Suppressor macrophage treated with lipopolysaccharide for 1 hour (primary cell): ENCODE measurements at regions not wholly inside any gene's neighbourhood (a gene's known extent, or its start where the extent isn't known, plus 50 kb on each side); places are given as distances from the start of the nearest gene placed in this dataset.

Experiments used
- DNase-seq, 3 donors: peaks; one replicate each; pipeline ENCODE4 v3.0.0-alpha.2; 2020 to 2022

DNA sequence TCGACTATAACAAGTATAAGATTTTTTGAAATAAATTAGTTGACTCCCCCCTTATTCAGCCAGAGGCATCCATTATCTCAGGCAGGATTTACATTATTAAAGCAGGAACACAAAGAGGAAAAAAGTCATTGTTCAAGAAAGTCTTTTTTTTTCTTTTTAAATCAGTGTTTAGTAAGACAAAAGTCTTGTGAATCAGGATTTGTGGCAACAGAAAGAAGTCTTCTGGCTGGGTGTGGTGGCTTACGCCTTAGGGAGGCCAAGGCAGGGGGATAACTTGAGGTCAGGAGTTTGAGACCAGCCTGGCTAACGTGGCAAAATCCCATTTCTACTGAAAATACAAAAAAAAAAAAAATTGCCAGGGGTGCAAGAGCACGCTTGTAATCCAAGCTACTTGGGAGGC is 505.5 kb downstream of the LMO4 start:
- no peak for DNase-seq

DNA sequence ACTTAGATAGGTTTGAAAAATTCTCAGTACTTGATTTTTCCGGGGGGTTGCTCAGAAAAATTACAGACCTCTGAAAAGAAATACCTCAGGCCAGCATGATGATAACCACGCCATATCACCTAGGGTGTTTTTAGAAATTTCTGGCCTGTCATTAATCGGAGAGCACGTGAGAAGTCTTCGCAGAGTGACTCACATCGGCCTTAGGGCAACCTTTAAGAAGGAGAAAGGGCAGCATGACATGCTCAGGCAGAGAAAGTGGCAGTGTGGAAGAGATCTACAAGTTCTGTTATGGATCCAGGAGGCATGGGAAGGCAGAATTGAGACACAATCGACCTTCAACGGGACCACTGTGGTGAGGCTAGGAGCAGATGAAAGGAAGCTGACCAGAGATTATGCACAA is 506.3 kb downstream of the LMO4 start:
- DNase-seq, result no peak

DNA sequence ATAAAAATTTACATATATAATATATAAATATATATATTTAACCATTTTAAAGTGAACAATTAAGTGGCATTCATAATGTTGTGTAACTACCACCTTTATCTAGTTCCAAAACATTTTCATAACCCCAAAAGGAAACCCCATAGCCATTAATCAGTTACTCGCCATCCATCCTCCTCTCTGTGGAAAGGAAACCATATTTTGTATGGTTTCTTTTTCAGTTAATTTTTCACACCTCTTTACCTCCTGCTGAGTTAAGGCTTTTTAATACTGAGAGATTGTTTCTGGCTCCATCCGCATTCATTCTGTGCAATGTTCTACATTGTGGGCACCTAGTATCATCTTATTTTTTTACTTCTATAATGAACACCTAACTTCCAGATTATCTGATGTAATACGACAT is 512.1 kb downstream of the LMO4 start:
- no peak for DNase-seq

DNA sequence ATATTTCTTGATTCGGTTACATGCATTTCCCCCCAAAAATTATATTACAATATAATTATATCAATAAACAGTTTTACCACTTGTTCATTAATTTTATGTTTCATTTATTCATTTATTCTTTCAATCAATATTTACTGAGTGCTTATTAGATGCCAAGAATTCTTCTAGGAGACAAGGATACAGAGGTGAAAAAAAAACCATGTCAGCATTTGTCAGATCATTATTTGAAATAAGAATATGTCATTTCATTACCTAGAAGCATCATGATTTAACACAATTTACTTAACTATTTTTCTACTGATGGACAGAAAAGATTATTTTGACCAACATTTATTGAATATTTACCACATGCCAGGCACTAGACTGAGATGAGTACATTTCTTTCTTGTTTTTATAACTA is 512.7 kb downstream of the LMO4 start:
- DNase-seq, result no peak

DNA sequence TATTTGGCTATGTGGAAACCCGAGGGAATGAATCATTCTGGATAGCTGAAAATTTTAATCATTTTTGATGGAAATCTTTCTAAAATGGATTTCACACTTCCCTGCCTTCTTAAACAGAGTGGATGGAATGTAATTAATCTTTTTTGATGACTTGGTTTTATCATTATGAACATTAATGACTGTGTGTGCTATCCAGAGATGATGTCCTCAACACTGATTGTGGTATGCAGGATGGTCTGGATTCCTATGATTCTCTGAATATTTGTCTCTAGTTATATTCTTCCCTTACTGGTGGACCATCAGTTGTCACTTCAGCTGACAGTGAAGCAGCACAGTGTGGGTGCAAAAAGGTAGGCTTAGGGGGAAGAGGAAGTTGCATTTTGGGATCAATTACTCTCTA is 513.5 kb downstream of the LMO4 start:
- no peak for DNase-seq

DNA sequence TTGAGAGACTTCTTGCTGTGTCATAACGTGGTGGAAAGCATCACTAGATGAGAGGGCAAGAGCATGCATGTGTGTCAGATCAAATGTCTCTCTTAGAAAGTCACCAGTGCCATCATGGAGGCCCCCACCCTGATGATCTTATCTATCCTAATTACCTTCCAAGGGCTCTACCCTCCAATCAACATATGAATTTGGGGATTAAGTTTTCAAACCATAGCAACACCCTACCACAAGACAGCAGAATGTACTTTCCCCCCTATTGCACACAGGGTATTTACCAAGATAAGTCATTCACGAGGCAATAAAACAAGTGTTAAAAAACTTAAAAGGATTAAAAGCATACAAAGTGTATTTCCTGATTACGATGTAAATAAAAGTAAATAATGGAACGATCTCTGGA is 515.6 kb downstream of the LMO4 start:
- no peak for DNase-seq

DNA sequence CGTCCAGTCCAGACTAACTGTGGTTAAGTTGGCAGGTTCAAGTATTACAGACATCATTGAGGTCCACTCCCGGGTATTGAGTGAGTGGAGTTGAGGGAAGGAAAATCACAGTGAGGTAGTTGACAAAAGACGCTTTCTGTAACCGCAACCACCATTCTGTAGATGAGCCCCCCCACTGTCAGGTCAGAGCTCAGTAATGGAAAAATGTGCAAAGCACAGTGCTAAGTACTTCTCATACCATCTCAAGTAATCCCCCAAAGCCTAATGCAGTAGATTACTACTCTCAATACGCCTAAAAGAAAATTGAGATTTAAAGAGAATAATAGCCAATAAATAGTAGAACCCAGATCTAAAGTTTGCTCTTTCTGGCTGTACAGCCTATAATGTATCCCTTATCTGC is 522.8 kb downstream of the LMO4 start:
- DNase-seq, result no peak

DNA sequence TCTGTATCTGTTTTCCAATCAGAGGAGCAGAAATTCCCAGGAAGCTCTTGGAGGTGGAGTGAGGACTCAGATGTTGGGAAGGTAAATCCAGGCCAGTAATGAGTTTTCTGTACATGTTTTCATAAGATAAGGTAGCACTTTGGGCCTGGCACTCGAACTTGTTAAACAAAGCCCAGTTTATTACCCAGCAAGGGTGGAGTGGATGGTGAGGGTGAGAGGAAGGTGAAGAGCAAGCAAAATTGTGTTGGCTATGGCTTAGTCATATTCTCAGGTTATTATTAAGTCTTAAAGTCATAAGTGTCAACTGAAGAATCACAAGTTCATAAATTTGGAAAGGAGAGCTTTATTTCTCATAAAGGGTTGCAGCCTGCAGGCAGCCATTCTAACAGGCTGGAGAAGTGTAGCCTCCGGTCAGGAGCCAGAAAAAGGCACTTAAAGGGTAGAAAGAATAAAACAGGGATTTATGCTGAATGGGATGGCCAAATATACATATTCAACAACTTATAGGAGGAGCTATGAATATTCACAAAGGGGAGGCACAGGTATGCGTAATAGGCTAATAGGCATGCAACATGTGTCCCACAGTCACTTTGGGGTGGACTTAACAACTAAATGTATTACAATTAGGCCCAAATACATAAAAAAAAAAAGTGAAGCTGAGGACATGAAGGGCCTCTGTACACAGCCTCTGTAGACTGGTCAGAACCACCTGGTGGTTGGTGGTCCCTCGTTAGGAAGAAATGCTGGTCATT is 523.9 kb downstream of the LMO4 start:
- no peak for DNase-seq

DNA sequence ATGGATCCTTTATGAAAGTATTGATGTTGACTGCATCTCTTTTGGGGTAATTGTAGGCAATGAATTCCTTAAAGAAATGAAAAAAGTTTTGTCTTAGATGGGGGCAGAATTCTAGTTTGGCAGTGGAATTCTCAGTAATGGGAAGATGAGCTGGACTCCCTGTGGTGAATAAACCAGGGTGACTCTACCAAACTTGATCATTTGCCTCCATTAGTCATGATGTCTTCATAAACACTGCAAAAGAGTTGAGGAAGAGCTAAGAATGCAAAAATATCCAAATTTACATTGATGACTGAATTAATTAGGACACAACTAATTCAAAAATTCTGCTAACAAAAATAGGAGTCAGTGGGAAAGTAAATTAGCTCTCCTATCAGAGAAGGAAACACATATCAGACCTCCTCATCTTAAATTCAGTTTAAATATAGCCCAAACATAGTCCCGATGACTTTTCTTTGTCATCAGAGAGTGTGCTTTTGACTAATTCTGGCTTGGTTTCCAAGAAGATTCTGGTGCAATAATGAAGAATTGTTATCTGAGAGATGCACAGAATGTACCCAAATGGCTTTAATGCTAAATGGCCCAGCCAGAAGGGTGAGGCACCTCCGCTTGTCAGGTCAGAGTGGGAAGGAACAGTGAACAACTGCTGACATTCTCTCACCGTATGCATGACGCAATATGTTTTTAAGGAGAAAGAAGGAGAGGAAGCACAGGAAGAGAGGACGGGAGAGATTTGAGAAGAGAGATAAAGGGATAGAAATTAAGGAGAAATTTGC is 525.1 kb downstream of the LMO4 start:
- DNase-seq, result peak in 2 of 3 donors; percentile 32 to 48

DNA sequence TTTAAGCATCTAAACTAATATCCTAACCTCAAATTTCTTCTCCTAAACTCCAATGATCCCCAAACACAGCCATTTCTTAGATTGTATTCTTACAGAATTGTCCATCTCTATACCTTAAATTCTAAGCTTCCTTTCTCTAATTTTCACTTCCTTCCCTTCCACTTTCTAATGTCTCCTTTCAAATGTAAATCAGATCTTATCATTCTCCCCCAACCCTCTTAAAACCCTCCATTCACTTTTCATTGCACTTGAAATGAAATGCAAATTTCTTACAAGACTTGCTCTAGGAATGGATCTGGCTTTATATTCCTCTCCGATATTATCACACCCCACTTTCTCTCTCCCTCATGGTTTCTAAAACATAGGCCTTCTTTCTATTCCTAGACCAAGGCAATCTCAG is 534.6 kb downstream of the LMO4 start:
- no peak for DNase-seq

DNA sequence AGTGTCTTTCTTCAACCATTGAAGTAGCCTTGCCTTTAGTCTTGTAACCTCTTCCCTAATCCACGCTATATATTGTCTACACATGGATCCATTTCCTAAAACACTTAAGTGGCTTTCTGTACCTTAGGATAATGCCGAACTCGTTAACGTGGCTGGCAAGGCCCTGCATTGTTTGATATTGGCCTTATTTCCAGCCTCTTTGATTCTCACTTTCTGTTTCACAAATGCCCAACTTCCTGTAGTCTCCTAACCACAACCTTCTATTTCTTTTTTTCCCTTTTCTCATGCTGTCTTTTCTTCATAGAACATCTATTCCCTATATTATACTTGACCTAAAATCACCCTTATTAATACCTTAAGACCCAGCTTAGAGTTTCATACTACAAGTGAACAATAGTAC is 536.0 kb downstream of the LMO4 start:
- DNase-seq, result peak; percentile 20 to 32 (median 30)

DNA sequence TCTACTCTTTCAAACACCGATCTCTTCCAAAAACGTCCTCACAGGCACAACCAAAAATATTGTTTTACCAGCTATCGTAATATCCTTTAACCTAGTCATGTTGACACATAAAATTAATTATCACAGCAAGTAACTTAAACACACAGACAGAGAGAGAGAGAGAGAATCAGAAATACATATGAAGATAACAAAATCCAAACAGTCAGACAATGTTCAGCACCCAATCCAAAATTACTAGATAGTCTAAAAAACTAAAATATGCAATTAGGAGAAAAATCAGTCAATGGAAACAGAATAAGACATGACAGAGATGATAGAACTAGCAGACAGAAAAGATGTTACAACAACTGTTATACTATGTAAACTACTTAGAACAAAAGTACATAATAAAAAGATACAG is 537.7 kb downstream of the LMO4 start:
- DNase-seq, result no peak

DNA sequence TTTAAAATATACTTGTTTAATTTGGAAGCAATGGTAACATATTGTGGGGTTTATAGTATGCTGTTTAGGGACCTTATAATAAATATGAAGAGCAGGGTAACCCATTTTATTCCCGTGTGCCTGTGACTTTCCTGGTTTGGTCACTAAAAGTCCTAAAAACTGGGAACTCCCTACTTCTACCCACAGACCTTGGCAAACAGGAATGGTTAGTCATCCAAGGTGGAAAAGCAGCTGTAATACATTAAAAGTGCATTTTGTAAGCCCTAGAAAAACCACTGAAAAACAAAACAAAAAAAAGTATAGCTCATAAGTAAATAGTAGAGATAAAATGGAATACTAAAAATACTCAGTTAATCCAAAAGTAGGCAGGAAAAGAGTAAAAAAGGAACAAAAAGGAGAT is 538.9 kb downstream of the LMO4 start:
- peak; percentile 54 to 67 (median 57) for DNase-seq

DNA sequence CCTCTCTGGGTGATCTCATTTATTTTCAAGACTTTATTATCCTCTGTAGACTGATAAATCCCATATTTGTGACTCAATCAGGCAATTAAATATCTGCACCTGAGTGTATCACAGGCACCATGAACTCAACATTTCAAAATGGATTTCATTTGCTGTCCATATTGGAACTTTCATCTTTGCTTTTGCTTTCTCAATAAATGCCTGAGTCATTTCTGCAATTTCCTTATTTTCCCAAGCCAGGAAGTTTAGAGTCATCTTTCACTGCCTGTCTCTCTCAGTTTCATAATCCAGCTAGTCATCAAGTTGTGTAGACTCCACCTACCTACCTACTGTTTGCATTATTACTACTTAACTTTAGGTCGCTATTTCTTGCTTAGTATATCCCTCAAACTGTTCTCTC is 540.9 kb downstream of the LMO4 start:
- DNase-seq, result peak; percentile 76 to 95 (median 95)

DNA sequence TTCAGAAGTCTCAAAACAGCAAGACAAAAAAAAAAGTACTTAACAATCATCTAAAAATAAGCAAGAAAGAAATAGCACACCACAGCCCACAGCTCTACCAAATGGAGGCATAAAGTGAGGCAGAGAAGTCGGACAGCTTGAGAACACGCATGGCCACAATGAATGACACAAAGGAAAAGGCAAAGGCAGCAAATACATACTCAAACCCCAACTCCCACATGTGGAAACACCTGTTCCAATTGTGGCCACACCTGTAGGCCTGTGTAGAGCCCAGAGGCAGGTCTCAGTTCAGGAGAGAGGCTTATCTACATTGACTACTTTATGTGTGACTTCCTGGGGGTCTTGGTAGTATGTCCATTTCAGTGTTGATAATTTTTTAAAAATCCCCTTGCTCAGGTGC is 543.5 kb downstream of the LMO4 start:
- no peak for DNase-seq

DNA sequence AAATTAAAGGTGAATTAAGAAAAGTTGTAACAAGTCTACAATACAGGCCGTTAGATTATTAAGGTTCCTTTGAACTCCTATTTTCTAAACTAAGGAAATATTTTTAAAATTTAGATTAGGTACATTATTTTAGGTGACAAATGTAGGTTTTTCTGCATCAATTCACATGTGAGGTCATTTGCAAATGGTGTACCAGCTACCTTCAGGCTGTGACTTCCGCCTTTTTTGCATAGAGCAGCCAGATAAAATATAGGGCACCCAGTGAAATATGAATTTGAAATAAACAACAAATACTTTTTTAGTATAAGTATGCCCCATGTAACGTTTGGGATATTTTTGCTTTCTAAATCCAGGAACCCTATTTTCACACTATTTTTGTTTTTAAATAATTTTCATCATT is 544.0 kb downstream of the LMO4 start:
- DNase-seq, result no peak

DNA sequence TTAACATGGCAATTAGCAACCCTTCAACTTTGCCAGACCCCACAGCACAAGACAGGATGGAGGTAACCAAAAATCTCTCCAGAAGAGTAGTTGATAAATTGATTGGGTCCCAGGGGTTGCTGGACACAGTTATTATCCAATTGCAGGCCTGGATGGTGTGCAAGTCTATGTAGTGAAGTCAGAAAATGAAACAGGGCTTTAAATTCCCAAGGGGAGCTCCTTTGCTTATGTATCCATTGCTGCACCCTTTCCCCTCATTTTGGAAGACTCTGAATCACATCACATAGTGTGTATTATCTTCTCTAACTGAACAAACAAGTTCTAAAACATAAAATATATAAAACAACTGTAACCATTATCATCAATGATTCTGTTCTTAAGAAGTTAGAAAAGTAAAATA is 550.2 kb downstream of the LMO4 start:
- DNase-seq, result no peak

DNA sequence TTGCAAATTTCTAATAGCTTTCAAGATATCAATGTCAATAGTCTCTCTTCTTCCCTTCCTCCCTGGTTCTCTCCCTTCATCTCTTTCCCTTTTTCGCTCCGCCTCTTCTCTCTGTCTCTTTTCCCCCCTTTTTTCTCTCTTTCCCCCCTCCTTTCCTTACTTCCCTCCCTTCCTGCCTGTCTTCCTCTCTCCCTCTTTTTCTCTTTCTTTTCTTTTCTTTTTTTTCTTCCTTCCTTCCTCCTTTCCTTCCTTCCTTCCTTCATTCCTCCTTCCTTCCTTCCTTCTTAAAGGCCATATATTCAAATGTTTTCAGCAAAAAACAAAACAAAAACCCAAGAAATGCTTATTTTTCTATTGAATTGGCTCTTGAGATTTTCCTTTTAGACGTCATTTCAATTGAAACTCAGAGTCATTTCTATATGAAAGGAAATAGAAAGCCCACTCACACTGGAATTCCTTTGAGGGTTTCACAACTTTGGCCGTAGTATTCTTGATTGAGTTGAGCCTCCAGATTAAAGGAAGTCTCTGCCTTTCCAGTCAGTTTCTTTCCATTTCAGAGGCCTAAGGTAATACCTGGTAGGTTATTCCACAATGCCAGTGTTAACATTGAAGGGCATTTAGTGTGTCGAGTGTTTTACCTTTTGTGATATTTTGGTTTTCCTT is 551.5 kb downstream of the LMO4 start:
- no peak for DNase-seq

DNA sequence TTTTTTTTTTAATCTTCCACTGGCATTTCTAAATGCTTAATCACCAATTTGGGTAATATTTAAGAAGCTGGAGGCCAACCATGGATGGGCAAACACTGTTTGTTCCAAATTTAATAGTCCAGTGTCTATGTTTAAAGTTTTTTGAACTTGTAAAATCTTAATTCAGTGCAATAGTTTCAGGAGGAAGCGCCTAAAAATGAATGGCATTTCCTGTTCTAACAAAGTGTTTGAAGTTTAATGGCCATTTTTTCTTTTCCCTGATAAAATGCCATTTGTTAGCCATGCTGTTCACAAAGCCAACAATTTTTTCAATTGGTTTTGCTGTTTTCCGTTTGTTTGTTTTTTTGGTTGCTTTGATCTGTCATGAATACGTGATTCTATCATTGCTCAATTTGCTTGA is 552.1 kb downstream of the LMO4 start:
- no peak for DNase-seq

DNA sequence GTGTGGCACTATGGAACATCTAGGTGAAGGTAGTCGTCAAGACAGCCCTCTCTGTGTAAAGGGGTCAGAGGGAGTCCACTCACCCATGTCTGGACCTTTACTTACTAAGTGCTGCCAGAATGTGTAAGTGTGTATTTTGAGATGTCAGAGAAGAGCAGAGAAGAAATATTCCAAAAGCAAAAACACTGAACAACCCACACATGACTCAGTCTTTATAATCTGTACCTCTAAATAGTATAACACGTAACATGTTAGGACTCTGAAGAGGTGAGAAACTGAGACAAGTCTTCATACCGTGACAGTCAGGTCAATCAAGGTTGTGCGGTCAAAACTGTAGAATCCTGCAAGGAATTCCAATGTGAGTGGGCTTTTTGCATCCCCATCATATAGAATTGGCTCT is 555.2 kb downstream of the LMO4 start:
- DNase-seq, result no peak

DNA sequence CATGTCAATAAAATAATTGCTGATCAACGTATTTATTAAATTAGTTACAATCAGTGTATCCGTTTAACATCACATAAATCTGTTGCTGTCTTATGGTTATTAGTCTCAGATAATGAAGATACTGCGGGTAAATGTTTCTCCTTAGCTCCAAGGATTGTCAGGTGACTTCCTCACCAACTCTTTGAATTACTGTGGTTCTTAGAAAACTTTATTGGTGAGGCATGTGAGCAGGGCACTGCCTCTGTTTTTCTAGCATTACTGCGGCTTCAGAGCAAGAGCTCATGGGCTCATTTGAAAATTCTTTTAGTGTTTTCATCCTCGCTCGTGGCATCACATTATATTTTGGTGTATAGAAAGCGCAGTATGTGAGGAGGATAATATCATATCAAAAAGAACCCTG is 555.9 kb downstream of the LMO4 start:
- DNase-seq, result no peak

DNA sequence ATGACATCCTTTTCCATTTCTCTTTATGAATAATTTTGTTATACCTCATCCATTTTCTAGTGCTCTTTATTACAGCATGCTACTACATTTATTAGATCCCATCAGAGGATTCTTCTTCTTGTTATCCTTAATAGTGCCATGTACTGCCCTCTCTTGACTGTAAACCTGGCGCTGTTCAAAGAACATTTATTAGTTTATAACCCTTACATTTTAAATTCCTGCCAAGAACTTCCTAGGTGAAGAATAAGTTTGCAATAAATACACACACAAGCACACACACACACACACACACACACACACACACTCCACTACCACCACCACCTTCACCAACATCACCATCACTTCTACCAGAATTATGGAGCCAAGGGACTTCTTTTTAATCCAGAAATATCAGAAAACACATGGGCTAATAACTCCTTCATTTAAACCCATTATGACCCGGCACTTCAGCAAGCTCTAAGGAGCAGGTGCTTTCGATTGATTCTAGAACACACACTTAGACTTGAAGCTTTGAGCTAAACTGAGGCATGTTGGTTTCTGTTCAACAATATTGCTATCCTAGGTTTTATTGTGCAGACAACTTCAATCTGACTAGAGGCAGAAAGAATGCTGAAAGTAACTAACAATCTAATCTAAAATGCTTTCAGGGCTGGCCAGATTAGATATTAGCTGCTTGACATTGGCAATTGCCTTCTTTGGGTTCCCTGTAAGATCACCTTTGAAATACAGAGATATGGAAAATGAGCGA is 556.8 kb downstream of the LMO4 start:
- DNase-seq, result no peak

DNA sequence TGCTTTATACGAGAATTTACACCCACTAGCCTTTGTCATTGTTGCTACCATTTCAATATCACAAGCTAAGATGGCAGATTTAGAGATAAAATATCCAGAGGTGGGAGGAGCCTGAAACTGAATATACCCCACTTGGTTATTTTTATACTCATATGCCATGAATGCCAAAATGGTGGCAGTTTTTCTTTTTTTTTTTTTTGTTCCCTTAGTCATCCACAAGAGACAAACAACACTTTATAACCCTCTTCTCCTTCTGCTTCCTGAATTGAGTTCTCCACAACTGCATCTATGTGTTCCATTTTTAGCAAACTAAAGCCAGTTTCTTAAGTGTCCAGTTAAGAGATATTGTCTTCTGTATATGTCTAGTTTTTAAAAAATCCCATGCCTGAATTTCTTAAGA is 558.4 kb downstream of the LMO4 start:
- DNase-seq, result no peak
